ENCODE measurements at regions not wholly inside any gene's neighbourhood (a gene's known extent, or its start where the extent isn't known, plus 50 kb on each side); places are given as distances from the start of the nearest gene placed in this dataset.

DNA sequence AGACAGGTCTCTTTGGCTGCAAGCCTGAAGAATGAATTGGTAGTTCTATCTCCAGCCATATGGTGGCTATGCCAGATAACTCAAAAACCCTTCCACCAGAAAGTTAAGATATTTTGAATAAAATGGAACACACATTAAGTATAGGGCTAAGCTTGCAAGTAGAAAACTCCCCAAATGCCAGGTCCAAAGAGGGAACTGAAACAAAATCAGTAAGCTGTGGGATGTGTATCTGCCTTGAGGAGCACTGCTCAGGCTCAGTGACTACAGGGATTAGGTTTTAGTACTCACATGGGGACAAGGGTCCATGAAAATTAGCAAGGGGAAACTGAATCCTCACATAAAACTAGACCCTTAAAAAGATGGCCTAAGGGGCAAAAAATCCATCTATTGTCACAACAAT is 115.7 kb upstream of the PMFBP1 start:
- TF ChIP-seq, protein P1, sequence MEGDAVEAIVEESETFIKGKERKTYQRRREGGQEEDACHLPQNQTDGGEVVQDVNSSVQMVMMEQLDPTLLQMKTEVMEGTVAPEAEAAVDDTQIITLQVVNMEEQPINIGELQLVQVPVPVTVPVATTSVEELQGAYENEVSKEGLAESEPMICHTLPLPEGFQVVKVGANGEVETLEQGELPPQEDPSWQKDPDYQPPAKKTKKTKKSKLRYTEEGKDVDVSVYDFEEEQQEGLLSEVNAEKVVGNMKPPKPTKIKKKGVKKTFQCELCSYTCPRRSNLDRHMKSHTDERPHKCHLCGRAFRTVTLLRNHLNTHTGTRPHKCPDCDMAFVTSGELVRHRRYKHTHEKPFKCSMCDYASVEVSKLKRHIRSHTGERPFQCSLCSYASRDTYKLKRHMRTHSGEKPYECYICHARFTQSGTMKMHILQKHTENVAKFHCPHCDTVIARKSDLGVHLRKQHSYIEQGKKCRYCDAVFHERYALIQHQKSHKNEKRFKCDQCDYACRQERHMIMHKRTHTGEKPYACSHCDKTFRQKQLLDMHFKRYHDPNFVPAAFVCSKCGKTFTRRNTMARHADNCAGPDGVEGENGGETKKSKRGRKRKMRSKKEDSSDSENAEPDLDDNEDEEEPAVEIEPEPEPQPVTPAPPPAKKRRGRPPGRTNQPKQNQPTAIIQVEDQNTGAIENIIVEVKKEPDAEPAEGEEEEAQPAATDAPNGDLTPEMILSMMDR (IDR thresholded peaks at IDR 0.05; ENCODE audit: poor library complexity, severe bottlenecking), result no peak
- no peak for TF ChIP-seq MXI1 (conservative IDR thresholded peaks at IDR 0.05; ENCODE audit: poor library complexity, severe bottlenecking)
- TF ChIP-seq SMC3 (conservative IDR thresholded peaks at IDR 0.05; ENCODE audit: poor library complexity), result no peak
- no peak for TF ChIP-seq EP300 (conservative IDR thresholded peaks at IDR 0.05; ENCODE audit: poor library complexity, severe bottlenecking)
- no peak for TF ChIP-seq EZH2 (IDR thresholded peaks at IDR 0.05; ENCODE audit: borderline replicate concordance, insufficient read depth, low read length, poor library complexity, severe bottlenecking)
- no peak for TF ChIP-seq POLR2AphosphoS5 (IDR thresholded peaks at IDR 0.05)
- no peak for TF ChIP-seq RAD21 (conservative IDR thresholded peaks at IDR 0.05)
- no peak for TF ChIP-seq TAF1 (IDR thresholded peaks at IDR 0.05; ENCODE audit: low read depth)
- TF ChIP-seq, protein P2, sequence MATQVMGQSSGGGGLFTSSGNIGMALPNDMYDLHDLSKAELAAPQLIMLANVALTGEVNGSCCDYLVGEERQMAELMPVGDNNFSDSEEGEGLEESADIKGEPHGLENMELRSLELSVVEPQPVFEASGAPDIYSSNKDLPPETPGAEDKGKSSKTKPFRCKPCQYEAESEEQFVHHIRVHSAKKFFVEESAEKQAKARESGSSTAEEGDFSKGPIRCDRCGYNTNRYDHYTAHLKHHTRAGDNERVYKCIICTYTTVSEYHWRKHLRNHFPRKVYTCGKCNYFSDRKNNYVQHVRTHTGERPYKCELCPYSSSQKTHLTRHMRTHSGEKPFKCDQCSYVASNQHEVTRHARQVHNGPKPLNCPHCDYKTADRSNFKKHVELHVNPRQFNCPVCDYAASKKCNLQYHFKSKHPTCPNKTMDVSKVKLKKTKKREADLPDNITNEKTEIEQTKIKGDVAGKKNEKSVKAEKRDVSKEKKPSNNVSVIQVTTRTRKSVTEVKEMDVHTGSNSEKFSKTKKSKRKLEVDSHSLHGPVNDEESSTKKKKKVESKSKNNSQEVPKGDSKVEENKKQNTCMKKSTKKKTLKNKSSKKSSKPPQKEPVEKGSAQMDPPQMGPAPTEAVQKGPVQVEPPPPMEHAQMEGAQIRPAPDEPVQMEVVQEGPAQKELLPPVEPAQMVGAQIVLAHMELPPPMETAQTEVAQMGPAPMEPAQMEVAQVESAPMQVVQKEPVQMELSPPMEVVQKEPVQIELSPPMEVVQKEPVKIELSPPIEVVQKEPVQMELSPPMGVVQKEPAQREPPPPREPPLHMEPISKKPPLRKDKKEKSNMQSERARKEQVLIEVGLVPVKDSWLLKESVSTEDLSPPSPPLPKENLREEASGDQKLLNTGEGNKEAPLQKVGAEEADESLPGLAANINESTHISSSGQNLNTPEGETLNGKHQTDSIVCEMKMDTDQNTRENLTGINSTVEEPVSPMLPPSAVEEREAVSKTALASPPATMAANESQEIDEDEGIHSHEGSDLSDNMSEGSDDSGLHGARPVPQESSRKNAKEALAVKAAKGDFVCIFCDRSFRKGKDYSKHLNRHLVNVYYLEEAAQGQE (IDR thresholded peaks at IDR 0.05; ENCODE audit: borderline replicate concordance), result no peak
